CD8-positive, alpha-beta memory T cell (primary cell): ENCODE measurements at regions not wholly inside any gene's neighbourhood (a gene's known extent, or its start where the extent isn't known, plus 50 kb on each side); places are given as distances from the start of the nearest gene placed in this dataset.
"Not testable (repeated sequence)": the region's sequence is repeated elsewhere in the genome, so short reads cannot be mapped to it uniquely, and the experiment has no call there.

Experiments
- CTCF ChIA-PET: fragments of 350-600 bp; sonication (Branson Sonifier 250); formaldehyde crosslinking; loops from one replicate; lab custom pipeline; 2021; ENCODE audit warnings: antibody characterized with exemption; lab: Charles Lee
- POLR2A ChIA-PET: fragments of 350-600 bp; sonication (Branson Sonifier 250); formaldehyde crosslinking; loops from one replicate; lab custom pipeline; 2021; ENCODE audit warnings: antibody characterized with exemption; lab: Charles Lee
- DNase-seq, 5 donors: peaks; one replicate each; pipeline versions ENCODE4 v3.0.0 to v3.0.0-alpha.2; 2020 to 2022; ENCODE audit warnings: mixed read lengths in 1 of 5
- H3K27ac ChIP-seq: one replicate; pipeline ENCODE4 v1.7.0; 2013; ENCODE audit warnings: low read depth, mild to moderate bottlenecking, low read length, moderate library complexity
- H3K27me3 ChIP-seq: 2 replicates; pipeline ENCODE4 v1.7.0; 2013; ENCODE audit warnings: low read length, mild to moderate bottlenecking; ENCODE audit not compliant: insufficient read depth, poor library complexity, severe bottlenecking
- H3K36me3 ChIP-seq: 2 replicates; pipeline ENCODE4 v1.7.0; 2013; ENCODE audit warnings: mild to moderate bottlenecking, low read length, moderate library complexity; ENCODE audit not compliant: insufficient read depth
- H3K4me1 ChIP-seq: 2 replicates; pipeline ENCODE4 v1.7.0; 2013; ENCODE audit warnings: mild to moderate bottlenecking, low read length, moderate library complexity; ENCODE audit not compliant: insufficient read depth
- H3K4me3 ChIP-seq: 2 replicates; pipeline ENCODE4 v1.7.0; 2013; ENCODE audit warnings: mild to moderate bottlenecking, low read length
- H3K9me3 ChIP-seq: 2 replicates; pipeline ENCODE4 v1.7.0; 2013; ENCODE audit warnings: mild to moderate bottlenecking, low read length
- H3K27ac Mint-ChIP-seq, 8 donors: one replicate each; pipeline ENCODE4 v1.8.0; 2020 to 2021; ENCODE audit warnings: mixed read lengths in 8 of 8, mild to moderate bottlenecking in 6 of 8, inconsistent platforms in 3 of 8, moderate library complexity in 3 of 8
- H3K27me3 Mint-ChIP-seq, 2 donors: one replicate each; pipeline ENCODE4 v1.8.0; 2020 to 2021; ENCODE audit warnings: mixed read lengths in 2 of 2, mild to moderate bottlenecking in 1 of 2, moderate library complexity in 1 of 2
- H3K36me3 Mint-ChIP-seq, 3 donors: one replicate each; pipeline ENCODE4 v1.8.0; 2020 to 2021; ENCODE audit warnings: mixed read lengths in 3 of 3, inconsistent platforms in 1 of 3, mild to moderate bottlenecking in 1 of 3
- H3K4me1 Mint-ChIP-seq, 3 donors: one replicate each; pipeline ENCODE4 v1.8.0; 2020 to 2021; ENCODE audit warnings: mixed read lengths in 3 of 3, inconsistent platforms in 1 of 3, mild to moderate bottlenecking in 1 of 3
- H3K4me3 Mint-ChIP-seq, 7 donors: one replicate each; pipeline ENCODE4 v1.8.0; 2020 to 2021; ENCODE audit warnings: mixed read lengths in 7 of 7, mild to moderate bottlenecking in 6 of 7, moderate library complexity in 4 of 7, inconsistent platforms in 2 of 7
- H3K9me3 Mint-ChIP-seq, 5 donors: one replicate each; pipeline ENCODE4 v1.8.0; 2020 to 2022; ENCODE audit warnings: mixed read lengths in 5 of 5, mild to moderate bottlenecking in 3 of 5, moderate library complexity in 2 of 5, inconsistent platforms in 1 of 5

GRCh38 chr13:81163823-81164222 is 822.9 kb upstream of the SPRY2 start:
- H3K9me3 ChIP-seq, H3K4me1 Mint-ChIP-seq, H3K4me3 ChIP-seq, H3K36me3 Mint-ChIP-seq, DNase-seq, H3K27me3 ChIP-seq, H3K4me1 ChIP-seq, H3K27me3 Mint-ChIP-seq, H3K27ac ChIP-seq, POLR2A ChIA-PET, CTCF ChIA-PET, H3K36me3 ChIP-seq, H3K4me3 Mint-ChIP-seq, H3K27ac Mint-ChIP-seq: not testable (repeated sequence)
- H3K9me3 Mint-ChIP-seq: peaks cover 0 to 15% (median 4%) of the 10 kb centered on the region in 5 donors

DNA sequence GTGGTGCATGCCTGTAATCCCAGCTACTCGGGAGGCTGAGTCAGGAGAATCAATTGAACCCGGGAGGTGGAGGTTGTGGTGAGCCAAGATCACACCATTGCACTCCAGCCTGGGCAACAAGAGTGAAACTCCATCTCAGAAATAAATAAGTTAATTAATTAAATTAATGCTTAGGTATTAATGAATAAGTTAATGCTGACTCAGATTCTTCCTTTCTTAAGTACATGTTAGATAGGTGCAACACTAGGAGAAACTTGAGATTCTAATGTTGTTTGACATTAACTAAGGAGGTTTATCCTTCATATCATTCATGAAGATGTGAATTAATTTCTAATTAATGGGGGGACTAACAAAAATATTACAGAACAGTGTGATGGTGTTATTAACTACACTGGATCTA is 812.6 kb upstream of the SPRY2 start:
- Mint-ChIP-seq H3K27me3 (no peaks in the 10 kb centered on the region), H3K9me3 (peaks cover 0 to 15% (median 0%) of the 10 kb centered on the region in 5 donors)

DNA sequence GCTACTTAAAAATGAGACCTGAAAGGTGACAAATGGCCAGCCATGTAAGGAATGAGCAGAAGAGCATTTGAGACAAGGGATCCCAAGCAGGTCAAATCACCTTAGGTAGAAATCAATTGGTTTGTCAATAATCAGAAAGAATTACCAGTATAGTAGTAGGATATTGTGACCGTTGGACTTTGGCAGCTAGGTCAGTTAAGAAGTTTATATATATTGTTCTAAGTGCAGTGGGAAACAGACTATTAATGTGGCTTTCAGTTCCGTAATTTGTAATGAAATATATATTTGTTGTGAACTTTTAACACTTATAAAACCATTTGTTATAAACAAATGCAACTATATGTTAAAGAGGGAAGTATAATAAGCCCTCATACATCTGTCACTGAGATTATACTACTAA is 807.9 kb upstream of the SPRY2 start:
- H3K4me1 Mint-ChIP-seq: no peaks in the 10 kb centered on the region
- DNase-seq: no peak
- peaks cover 0 to 19% (median 0%) of the 10 kb centered on the region in 5 donors for H3K9me3 Mint-ChIP-seq
- no peaks in the 10 kb centered on the region for H3K27me3 ChIP-seq
- H3K36me3 ChIP-seq: no peaks in the 10 kb centered on the region
- H3K9me3 ChIP-seq: no peaks in the 10 kb centered on the region
- no peaks in the 10 kb centered on the region for H3K27me3 Mint-ChIP-seq
- H3K36me3 Mint-ChIP-seq: no peaks in the 10 kb centered on the region
- no peak overlapping the region for H3K27ac ChIP-seq
- H3K4me3 Mint-ChIP-seq: no peak overlapping the region
- H3K4me1 ChIP-seq: no peaks in the 10 kb centered on the region
- H3K27ac Mint-ChIP-seq: no peak overlapping the region
- ChIA-PET CTCF (no interaction called here), POLR2A (no interaction called here)
- no peak overlapping the region for H3K4me3 ChIP-seq

More for the DNA sequence above, 812.6 kb upstream of the SPRY2 start:
- POLR2A ChIA-PET: no interaction called here
- Mint-ChIP-seq H3K36me3 (no peaks in the 10 kb centered on the region), H3K4me1 (no peaks in the 10 kb centered on the region), H3K27ac (no peak overlapping the region), H3K4me3 (no peak overlapping the region)
- Histone ChIP-seq H3K36me3 (no peaks in the 10 kb centered on the region), H3K27me3 (no peaks in the 10 kb centered on the region), H3K4me1 (no peaks in the 10 kb centered on the region), H3K4me3 (no peak overlapping the region), H3K27ac (no peak overlapping the region), H3K9me3 (no peaks in the 10 kb centered on the region)
- CTCF ChIA-PET: no interaction called here
- DNase-seq: no peak

GRCh38 chr13:81146576-81146975 is 805.6 kb upstream of the SPRY2 start:
- H3K27me3 ChIP-seq, H3K4me1 ChIP-seq, H3K27ac ChIP-seq, H3K27me3 Mint-ChIP-seq, H3K4me3 Mint-ChIP-seq, H3K27ac Mint-ChIP-seq, H3K4me1 Mint-ChIP-seq, CTCF ChIA-PET, H3K36me3 ChIP-seq, H3K9me3 ChIP-seq, H3K4me3 ChIP-seq, POLR2A ChIA-PET, DNase-seq, H3K36me3 Mint-ChIP-seq: not testable (repeated sequence)
- H3K9me3 Mint-ChIP-seq: peaks cover 0 to 15% (median 0%) of the 10 kb centered on the region in 5 donors

GRCh38 chr13:81142306-81142999 is 801.5 kb upstream of the SPRY2 start:
- ChIA-PET CTCF (no interaction called here), POLR2A (no interaction called here)
- no peak overlapping the region for H3K4me3 Mint-ChIP-seq
- Histone ChIP-seq H3K27me3 (no peaks in the 10 kb centered on the region), H3K9me3 (no peaks in the 10 kb centered on the region), H3K36me3 (no peaks in the 10 kb centered on the region), H3K4me3 (no peak overlapping the region), H3K27ac (no peak overlapping the region), H3K4me1 (no peaks in the 10 kb centered on the region)
- no peaks in the 10 kb centered on the region for H3K4me1 Mint-ChIP-seq
- no peaks in the 10 kb centered on the region for H3K36me3 Mint-ChIP-seq
- DNase-seq: no peak
- peaks cover 0 to 7% (median 2%) of the 10 kb centered on the region in 5 donors for H3K9me3 Mint-ChIP-seq
- H3K27me3 Mint-ChIP-seq: no peaks in the 10 kb centered on the region
- H3K27ac Mint-ChIP-seq: no peak overlapping the region

DNA sequence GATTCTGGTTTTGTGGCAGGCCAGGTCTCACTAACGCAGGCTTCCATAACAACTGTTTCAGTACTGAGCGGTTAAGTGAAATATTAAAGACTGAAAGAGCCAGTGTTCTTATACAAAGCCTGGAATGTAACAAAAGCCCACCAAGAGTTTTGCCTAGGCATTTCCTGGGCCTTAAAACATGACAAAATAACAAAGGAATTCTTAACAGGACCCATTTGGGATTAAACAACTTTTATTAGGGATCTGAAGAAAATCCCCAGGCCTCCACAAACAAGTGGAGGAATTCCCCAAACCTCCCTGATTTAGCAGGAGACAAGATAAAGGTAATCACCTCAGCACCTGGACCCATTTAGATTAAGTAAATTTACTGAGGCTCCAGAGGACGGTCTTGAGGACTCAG is 799.7 kb upstream of the SPRY2 start:
- Histone ChIP-seq H3K4me1 (no peaks in the 10 kb centered on the region), H3K9me3 (no peaks in the 10 kb centered on the region), H3K4me3 (no peak overlapping the region), H3K27me3 (no peaks in the 10 kb centered on the region), H3K27ac (no peak overlapping the region), H3K36me3 (no peaks in the 10 kb centered on the region)
- Mint-ChIP-seq H3K9me3 (peaks cover 0 to 3% (median 0%) of the 10 kb centered on the region in 5 donors), H3K4me1 (no peaks in the 10 kb centered on the region), H3K36me3 (no peaks in the 10 kb centered on the region), H3K27me3 (no peaks in the 10 kb centered on the region), H3K4me3 (no peak overlapping the region), H3K27ac (no peak overlapping the region)
- no peak for DNase-seq
- ChIA-PET CTCF (no interaction called here), POLR2A (no interaction called here)

DNA sequence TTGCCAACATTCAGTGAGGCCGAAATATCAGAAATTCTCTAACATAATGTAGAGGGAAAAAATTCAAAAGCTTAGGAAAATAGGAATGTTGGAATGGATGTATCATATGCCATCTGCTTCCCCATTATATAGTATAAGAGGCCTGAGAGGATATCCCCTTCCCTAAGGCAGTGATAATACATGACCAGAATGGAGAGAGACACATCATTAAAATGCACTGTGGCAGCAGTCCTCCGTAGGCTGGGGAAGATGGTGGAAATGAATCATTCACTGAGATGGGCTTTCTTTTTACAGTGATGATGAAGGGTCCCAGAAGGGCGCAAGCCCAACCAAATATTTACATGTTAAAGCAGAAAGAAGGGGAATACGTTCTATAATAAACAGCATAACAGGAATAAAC is 799.1 kb upstream of the SPRY2 start:
- H3K9me3 ChIP-seq: no peaks in the 10 kb centered on the region
- no peak overlapping the region for H3K27ac ChIP-seq
- Mint-ChIP-seq H3K27ac (no peak overlapping the region), H3K9me3 (peaks cover 0 to 3% (median 0%) of the 10 kb centered on the region in 5 donors), H3K36me3 (no peaks in the 10 kb centered on the region), H3K27me3 (no peaks in the 10 kb centered on the region), H3K4me3 (no peak overlapping the region), H3K4me1 (no peaks in the 10 kb centered on the region)
- no peaks in the 10 kb centered on the region for H3K36me3 ChIP-seq
- POLR2A ChIA-PET: no interaction called here
- no peaks in the 10 kb centered on the region for H3K27me3 ChIP-seq
- no peak overlapping the region for H3K4me3 ChIP-seq
- no peak for DNase-seq
- H3K4me1 ChIP-seq: no peaks in the 10 kb centered on the region
- CTCF ChIA-PET: no interaction called here

DNA sequence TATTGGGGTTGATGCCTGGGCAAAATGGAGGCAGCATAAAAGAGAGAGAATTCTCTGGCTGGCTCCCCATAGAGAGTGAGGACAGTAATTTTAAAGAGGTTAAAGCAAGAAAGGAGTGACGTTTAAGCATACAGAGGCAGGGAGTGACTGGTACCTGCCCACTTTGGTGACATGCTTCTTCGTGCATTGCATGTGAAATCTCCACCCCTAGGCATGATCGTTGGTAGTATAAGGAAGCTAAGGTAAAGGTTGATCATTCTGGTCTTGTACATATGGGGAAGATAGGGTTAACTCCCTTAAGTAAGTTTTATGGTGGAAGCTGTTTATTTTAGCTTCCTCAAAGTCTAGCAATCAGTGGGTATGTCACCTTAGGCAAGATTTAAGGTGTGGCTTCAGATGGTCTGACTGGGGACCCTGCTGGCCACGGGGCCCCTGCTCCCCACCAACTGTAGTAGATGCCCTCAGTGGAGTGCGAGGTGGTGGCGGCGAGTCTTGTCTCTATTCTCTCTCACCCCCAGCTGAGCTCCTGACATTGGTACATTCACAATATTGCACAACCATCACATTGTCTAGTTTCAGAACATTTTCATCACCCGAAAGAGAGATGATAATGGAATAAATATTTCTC is 797.5 kb upstream of the SPRY2 start:
- no peak overlapping the region for H3K27ac Mint-ChIP-seq
- H3K4me3 Mint-ChIP-seq: no peak overlapping the region
- POLR2A ChIA-PET: no interaction called here
- H3K4me1 Mint-ChIP-seq: no peaks in the 10 kb centered on the region
- CTCF ChIA-PET: no interaction called here
- Histone ChIP-seq H3K4me1 (no peaks in the 10 kb centered on the region), H3K27ac (no peak overlapping the region), H3K4me3 (no peak overlapping the region), H3K9me3 (no peaks in the 10 kb centered on the region), H3K27me3 (no peaks in the 10 kb centered on the region), H3K36me3 (no peaks in the 10 kb centered on the region)
- no peaks in the 10 kb centered on the region for H3K36me3 Mint-ChIP-seq
- no peaks in the 10 kb centered on the region for H3K27me3 Mint-ChIP-seq
- H3K9me3 Mint-ChIP-seq: peaks cover 0 to 3% (median 0%) of the 10 kb centered on the region in 5 donors
- no peak for DNase-seq
